ENCODE measurements at regions not wholly inside any gene's neighbourhood (a gene's known extent, or its start where the extent isn't known, plus 50 kb on each side); places are given as distances from the start of the nearest gene placed in this dataset.
"Not testable (repeated sequence)": the region's sequence is repeated elsewhere in the genome, so short reads cannot be mapped to it uniquely, and the experiment has no call there.

DNA sequence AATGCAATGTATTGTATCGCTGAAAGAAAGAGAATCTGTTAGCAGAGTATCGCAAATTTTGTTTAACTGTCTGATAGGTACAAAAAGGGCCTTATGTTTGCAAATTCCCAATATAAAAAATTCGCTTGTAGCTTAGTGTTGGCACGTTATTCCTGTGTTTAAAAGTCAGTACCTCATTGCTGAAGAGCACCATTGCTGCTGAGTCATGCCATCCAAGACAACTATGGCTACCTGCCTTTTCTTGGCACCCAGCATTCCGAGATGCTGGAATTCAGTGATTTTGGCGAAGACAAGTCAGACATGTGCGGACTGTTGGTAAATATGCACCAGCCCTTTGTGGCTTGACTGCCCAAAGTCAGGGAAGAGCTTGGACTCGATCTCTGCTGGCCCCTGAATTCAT is 149.5 kb upstream of the EEA1 start:
- DNase-seq (ENCODE audit: insufficient read length, low spot score), result no peak
- no peak for FAIRE-seq

DNA sequence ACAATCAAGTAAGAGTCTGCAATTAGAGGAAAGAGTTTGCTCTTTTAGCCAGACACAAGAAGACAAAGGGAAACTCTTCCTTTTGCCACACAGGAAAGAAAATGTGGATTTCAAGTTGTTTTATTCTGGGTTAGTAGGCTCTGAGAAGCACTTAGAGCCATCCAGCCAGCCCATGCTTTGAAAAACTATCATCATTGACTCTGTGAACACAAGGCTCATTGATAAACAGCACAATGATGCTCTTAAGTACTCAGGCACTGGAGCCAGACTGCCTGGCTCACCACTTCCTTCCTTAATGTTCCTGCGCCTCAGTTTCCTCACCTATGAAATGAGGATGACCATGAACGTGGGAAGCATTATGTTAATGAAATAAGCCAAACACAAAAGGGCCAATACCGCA is 150.2 kb upstream of the EEA1 start:
- FAIRE-seq (no peak), DNase-seq (ENCODE audit: insufficient read length, low spot score) (no peak)

DNA sequence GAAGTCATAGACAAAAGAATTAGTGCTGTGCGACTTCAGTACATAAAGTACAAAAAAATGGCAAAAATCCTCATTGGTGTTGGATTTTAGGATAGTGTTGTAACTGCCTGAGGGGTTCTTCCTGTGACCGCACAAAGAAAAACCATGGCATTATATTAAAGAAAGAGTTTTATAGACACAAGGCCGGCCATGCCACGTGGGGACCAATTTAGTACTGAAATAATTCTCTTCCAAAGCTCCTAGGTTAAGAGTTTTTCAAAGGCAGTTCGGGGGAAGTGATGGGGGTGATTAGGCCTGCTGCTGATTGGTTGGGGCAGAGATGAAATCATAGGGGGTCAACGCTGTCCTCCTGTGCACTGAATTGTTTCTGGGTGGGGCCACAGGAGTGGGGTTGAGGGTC is 150.9 kb upstream of the EEA1 start:
- DNase-seq (ENCODE audit: insufficient read length, low spot score), result no peak
- FAIRE-seq, result no peak

DNA sequence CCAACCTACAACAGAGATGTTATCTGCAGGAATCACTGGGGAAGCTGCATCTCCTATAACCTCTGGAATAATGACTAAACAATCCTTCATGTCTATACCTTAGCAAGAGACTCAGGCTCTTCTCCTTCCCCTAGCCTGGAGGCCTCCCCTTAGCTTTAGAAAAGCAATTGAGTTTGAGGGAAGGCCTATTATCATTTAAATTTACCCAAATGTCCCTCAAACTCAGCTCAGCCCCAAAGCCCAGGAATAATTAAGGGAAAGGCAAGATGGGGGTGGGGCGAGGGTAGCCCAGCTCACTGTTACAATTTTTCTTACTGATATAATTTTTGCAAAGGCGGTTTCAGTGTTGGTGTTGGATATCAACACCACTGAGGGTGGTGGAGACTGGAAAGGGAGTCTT is 151.4 kb upstream of the EEA1 start:
- no peak for FAIRE-seq
- no peak for DNase-seq (ENCODE audit: insufficient read length, low spot score)

DNA sequence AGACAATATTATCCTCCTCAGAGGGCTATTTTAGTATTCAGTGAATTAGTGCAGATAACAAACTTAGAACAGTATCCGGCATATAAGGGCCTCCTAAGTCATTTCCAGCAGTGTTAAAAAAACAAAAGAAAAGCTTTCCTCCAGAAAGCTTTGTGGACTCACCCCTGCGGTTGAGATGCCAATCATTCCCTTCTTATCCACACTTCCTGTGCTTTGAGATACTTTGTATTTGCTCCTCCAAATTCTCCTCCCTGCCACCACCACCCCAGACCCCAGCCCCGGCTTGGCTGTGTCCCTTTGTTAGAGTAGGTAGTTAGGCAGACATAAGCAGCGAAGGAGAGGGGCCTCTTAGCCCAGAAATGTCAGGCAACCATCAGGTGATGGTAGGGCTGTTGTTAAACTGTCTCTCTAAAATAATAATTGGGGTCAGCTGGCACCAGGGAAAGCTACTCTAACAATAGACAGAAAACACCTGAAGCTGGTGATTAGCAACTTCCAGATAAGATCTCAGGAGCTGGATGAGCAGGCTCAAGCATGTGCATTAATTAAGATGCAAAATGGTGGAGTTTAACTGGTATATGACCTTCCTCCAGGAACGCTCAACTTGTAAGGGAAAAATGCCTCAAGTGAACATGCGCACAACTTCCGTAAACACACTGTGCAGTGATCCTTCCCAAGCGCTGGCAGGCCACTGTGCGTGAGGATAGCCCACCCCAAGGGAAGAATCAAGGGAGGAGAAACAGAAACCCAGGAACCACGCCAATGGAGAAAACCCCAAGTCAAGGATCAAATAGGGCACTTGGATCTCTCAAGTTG is 152.1 kb upstream of the EEA1 start:
- FAIRE-seq, result no peak
- DNase-seq (ENCODE audit: insufficient read length, low spot score), result peak; percentile 59

DNA sequence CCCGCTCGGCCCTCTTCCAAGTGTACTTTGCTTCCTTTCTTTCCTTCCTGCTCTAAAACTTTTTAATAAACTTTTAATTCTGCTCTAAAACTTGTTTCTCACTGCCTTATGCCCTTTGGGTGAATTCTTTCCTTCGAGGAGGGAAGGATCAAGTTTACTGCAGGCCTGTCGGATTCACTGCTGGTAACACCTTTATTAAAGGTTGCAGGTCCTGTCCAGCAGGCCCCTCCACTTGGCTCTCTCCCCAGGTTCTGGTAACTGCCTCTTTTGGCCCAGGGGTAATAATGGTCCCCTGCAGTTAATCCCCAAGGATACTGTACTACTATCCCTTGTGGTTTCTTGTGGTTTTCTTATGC is 152.7 kb upstream of the EEA1 start:
- DNase-seq (ENCODE audit: insufficient read length, low spot score), result no peak
- FAIRE-seq, result no peak

DNA sequence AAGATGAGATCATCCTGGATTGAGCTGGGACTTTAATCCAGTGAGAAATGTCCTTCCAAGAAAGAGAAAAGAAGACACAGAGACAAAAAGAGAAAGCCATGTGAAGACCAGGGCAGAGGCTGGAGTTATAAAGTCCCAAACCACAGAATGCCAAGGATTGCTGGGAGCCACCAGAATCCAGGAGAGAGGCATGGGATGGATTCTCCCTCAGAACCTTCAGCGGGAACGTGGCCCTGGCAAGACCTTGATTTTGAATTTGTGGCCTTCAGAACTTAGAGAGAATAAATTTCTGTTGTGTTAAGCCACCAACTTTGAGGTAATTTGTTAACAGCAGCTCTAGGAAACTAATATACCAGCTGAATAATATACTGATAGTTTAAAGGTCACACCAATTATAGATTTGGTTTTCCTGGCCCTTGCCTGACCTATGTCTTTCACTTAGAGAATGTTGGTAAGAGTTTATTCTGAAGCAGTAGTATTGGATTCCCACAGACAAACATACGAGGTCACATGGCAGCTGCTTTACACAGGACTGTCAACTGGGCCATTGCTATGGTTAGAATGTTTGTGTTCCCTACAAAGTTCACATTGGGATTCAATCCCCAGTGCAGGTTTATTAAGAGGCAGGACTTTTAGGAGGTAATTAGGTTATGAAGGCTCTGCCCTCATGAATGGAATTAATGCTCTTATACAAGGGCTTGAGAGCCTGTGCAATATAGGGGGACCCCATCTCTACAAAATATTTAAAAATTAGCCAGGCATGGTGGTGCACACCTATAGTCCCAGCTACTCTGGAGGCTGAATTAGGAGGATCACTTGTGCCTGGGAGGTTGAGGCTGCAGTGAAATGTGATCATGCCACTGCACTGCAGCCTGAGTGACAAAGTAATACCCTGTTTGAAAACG is 156.5 kb upstream of the EEA1 start:
- FAIRE-seq, result no peak

DNA sequence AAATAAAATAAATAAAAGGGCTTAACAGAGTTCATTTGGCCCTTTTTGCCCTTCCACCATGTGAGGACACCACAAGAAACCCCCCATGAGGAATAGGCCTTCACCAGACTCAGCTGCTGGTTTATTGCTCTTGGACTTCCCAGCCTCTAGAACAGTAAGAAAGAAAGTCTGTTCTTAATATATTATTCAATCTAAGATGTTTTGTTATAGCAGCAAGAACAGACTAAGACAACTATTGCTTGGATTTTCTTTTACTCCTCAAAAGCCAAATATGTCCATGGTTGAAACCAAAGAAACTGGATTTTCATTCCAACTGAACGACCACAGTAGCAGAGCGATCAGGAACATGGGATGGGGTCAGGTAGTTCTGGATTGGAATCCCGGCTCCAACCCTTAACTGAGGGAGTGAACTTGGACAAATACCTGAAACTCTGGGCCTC is 157.2 kb upstream of the EEA1 start:
- FAIRE-seq (no peak), DNase-seq (ENCODE audit: insufficient read length, low spot score) (no peak)

More for the DNA sequence above, 156.5 kb upstream of the EEA1 start:
- DNase-seq (ENCODE audit: insufficient read length, low spot score), result no peak

DNA sequence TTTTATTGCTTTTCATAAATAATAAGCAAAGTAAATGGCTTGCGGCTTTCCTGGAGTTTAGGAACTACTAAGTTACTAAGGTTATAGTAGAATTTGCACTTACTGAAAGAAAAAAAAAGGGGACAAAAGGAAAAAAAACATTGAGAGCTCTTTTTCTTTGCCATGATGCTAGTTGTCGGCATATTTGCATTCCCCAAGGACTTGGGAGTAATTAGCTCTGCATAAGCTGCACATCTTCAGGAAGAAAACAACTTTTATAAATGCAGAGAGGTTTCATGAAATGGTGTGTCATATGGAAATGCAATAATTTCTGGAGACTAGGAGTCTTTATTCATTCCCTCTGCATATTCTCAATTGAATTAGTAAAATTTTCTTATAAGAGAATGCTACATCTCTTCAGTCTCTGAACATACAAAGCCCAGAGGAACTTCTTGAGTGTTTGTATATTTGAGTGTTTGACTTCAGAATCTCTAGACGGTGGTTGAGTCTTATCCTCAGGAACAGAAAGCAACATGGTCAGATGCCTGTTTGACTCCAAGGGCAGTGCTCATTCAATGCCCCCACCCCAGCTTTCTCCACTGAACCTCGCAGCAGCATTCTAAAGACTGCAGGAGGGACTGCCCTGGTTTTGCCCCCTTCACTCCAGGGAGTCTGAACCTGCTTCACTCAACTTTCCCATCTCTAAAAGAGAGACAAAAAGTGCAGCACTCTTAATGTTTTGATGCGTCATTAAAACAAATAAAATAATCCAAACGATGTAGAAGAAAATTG is 158.9 kb upstream of the EEA1 start:
- no peak for DNase-seq (ENCODE audit: insufficient read length, low spot score)
- FAIRE-seq, result no peak

DNA sequence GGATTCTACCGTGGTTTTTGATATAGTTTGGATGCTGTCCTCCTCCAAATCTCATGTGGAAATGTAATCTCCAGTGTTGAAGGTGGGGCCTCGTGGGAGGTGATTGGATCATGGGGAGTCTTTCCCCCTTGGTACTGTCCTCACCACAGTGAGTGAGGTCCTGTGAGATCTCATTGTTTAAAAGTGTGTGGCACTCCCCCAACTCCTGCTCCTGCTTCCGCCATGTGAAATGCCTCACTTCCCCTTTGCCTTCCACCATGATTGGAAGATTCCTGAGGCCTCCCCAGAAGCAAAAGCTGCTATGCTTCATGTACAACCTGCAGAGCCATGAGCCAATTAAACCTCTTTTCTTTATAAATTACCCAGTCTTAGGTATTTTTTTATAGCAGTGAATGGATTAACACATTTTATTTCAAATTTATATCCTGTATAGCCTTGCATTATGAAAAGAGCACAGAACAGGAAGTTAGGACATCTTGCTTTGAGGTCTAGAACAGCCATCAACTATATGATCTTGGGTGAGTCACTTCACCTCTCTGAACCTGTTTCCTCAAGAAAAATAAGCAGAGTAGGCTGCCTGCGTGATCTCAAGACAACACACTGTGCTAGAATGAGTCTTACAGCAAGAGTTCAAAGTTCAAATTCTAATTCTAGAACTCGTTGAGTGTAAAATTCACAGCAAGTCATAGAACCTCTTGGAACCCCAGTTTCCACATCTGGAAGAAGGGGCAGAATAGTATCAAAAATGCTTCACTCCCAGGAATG is 160.9 kb upstream of the EEA1 start:
- DNase-seq (ENCODE audit: insufficient read length, low spot score) (no peak), FAIRE-seq (no peak)

DNA sequence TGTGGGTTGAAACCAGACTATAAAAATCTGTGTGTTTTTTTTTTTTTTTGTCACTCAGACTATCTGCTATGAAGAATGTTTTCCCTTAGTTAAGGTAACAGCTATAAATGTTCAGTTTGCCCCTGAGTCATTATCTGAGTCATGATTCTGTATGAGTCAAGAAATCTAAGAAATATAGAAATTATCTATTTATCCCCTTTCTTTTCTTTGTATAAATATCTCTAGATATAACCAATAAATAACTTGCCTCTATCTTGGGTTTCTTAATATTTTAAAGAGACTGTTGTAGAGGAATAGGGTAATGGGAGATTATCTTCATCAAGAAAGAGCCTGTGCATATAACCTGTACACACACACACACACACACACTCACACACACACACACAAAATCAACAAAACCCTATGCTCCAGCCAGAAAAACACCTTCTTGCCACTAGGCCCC is 161.7 kb upstream of the EEA1 start:
- FAIRE-seq, result no peak
- DNase-seq (ENCODE audit: insufficient read length, low spot score), result peak; percentile 24

DNA sequence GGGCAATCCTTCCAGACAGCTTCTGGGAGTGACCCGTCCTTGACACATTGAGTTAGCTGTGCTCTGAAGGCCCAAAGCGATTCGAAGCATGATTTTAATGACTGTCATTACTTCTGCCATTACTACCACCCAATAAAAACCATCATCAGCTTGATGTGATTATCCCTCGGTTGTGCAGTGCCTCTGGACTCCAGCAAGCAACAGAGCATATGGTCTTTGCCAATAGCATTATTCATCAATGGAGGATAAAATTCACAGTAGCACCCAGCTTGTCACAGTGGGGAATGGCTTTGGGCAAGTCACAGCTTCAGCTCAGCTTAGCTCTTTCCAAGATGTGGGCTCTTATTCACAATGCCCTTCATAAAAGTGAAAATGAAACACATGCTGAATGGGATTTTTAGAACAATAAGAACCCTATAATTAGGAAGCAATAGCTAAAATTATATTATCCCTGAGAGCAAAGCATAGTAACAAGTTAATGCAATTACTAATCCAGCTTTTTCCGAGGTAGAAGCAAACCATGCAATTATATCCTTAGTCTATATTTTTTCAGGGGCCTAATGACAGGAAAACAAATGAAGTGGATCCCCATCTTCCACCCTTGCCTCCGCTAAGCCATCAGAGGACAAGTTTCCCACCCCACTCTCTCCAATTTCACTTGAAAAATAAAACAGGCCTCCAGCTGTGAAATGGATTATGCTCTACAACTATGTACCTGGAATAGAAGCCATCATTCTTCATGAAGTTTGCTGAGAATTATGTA is 163.0 kb upstream of the EEA1 start:
- no peak for DNase-seq (ENCODE audit: insufficient read length, low spot score)
- FAIRE-seq, result no peak

DNA sequence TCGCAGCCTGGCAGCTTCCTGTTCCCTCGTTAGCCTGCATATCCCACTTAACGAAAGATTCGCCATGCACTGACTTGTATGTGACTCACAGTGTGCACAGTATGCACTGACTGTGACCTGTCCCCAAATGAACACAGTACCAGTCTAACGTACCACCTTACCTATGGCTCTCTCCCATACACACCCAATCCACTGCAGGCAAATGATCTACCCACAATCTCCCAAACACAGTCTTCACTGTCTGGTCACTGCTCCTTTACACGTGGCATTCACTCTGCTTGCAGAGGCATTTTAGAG is 163.5 kb upstream of the EEA1 start:
- FAIRE-seq, result no peak
- no peak for DNase-seq (ENCODE audit: insufficient read length, low spot score)

DNA sequence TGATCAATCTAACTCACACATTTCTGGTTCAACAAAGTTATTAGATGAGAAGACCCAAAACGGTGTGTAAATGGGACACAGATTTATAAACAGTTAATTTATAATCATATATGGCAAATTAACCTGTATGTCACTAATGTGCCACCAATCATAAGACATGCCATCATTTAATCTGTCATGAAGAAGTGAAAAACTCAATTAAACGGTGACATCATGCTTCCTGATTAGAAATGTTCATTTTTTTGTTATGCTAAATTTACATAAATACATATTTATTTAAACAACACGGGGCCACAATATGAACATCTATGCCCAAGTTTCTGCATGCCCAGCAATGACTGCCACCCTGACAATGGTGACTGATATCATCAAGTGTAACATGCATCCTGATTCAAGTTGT is 164.1 kb upstream of the EEA1 start:
- DNase-seq (ENCODE audit: insufficient read length, low spot score) (no peak), FAIRE-seq (no peak)

DNA sequence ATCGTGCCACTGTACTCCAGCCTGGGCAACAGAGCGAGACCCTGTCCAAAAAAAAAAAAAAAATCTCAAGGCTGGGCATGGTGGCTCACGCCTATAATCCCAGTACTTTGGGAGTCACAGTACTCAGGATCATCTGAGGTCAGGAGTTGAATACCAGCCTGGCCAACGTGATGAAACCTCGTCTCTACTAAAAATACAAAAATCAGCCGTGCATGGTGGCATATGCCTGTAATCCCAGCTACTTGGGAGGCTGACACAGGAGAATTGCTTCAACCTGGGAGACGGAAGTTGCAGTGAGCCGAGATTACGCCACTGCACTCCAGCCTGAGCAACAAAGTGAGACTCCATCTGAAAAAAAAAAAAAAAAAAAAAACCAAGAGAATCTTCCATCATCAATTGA is 165.1 kb upstream of the EEA1 start:
- DNase-seq (ENCODE audit: insufficient read length, low spot score); FAIRE-seq: not testable (repeated sequence)

DNA sequence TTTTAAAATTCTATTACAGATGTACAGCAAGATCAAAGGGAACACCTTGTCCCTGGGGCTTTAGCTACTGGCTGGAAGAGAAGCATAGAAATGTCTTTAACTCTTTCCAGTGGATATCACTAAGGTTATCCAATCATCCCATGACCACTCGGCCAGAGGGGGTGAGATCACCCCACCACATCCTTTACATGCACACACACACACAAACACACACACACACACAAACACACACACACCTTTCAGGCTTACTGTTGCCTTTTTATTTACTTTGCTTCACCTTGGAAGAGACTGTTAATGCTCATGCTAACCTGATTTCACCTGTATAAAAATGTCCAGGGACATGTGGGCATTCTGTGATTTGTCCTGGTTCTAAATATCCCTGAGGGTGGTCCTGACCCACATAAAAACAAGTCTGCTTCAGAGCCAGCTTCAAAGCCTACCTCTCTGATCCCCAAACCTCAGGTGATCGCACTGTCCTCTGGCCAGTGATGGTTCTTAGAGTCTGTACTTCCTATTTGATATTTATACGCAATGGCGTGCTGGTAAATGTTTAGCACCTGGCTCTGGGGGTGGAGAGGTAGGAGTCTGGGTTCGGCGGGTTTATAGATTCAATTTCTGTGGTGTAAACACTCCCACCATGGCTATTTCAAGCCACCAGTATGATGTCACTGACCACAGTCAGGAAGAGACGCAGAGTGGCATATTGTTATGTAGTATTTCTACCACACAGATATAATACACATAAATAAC is 166.1 kb upstream of the EEA1 start:
- DNase-seq (ENCODE audit: insufficient read length, low spot score) (no peak), FAIRE-seq (no peak)

DNA sequence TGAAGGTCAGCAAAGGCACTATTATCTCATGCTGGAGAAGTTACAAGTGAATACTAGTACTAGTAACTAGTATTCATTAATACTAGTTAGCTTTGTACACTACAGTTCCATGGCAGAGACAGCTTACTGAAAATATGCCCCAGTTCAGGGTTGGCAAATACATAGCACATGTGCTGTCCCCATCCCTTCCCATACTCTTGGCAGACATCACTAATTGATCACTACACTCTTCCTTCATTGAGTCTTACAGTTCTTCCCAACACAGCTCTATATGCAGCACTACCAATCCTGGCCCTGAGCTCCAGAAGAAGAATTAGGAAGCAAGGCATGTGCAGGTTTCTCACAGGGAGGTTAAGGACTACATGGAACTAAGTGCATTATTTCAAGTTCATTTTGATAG is 168.3 kb upstream of the EEA1 start:
- DNase-seq (ENCODE audit: insufficient read length, low spot score) (no peak), FAIRE-seq (no peak)

DNA sequence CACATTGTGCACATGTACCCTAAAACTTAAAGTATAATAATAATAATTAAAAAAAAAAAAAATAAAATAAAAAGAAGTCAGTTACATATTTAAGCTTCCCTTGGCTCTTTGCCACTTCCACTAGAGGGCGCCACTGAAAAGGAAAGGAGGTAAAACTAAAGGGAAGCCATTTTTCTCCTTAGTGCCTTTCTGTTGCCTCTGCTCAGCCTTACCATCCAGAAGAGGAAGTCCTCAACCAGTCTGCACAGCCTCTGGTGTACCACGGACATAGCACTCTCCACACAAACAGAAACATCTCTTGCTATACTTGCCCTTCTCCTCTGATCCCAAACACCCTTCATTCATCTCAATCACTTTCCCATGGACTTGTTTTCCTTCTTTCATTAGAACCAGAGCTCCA is 169.0 kb upstream of the EEA1 start:
- no peak for DNase-seq (ENCODE audit: insufficient read length, low spot score)
- FAIRE-seq, result no peak

DNA sequence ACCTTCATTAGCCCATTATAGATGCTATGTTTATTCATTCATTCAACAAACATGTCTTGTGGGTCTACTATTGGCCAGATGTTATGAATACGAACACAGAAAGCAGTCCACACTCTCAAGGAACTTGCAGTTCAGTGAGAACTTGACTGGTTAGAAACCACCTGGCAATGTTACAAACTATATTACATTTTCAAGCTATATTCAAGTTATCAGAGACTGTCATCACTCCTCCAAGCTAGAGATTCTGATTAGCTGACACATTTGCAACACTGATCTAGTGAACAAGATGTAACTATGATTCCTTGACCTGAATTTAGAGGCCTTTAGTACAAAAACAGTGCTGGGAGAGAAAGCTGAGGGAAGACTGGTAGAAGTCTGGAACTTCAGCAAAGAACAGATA is 170.7 kb upstream of the EEA1 start:
- no peak for FAIRE-seq

More for the DNA sequence above, 170.7 kb upstream of the EEA1 start:
- no peak for DNase-seq (ENCODE audit: insufficient read length, low spot score)
